DND-41 (cell line): ENCODE measurements at regions not wholly inside any gene's neighbourhood (a gene's known extent, or its start where the extent isn't known, plus 50 kb on each side); places are given as distances from the start of the nearest gene placed in this dataset.
A peak's percentile ranks its signal among the peaks of the same experiment; 100 is the strongest.

ENCODE experiments used
- ATAC-seq: fragments of 200-7000 bp; cut with Tn5 transposase; 3 replicates; pipeline ENCODE4 v1.9.1; 2021; ENCODE audit warnings: low read depth; ENCODE audit not compliant: insufficient read depth
- DNase-seq: peaks from one replicate; pipeline ENCODE4 v3.0.0-alpha.2; 2020
- H2AFZ ChIP-seq: 2 replicates; pipeline ENCODE4 v1.6.0; 2012; ENCODE audit warnings: low read depth, low read length
- H3K27ac ChIP-seq: 2 replicates; pipeline ENCODE4 v1.5.1; 2012; ENCODE audit warnings: low read length, inconsistent platforms
- H3K27me3 ChIP-seq: fragments of 200-600 bp; sonication (generic); 2 replicates; pipeline ENCODE4 v1.6.0; 2012; ENCODE audit warnings: low read length, mild to moderate bottlenecking, inconsistent platforms; ENCODE audit not compliant: insufficient read depth, poor library complexity
- H3K36me3 ChIP-seq: 2 replicates; pipeline ENCODE4 v1.5.1; 2012; ENCODE audit warnings: low read length, inconsistent platforms; ENCODE audit not compliant: insufficient read depth
- H3K4me1 ChIP-seq: 2 replicates; pipeline ENCODE4 v1.5.1; 2012; ENCODE audit warnings: mild to moderate bottlenecking, low read length; ENCODE audit not compliant: insufficient read depth
- H3K4me2 ChIP-seq: 2 replicates; pipeline ENCODE4 v1.6.0; 2012; ENCODE audit warnings: mild to moderate bottlenecking, moderate library complexity, low read length, inconsistent platforms; ENCODE audit not compliant: insufficient read depth
- H3K4me3 ChIP-seq, 2 experiments: fragments of 200-600 bp in 1 of 2; shearing (Covaris generic) in 1 of 2; 2 replicates each; pipeline ENCODE4 v1.5.1; 2012 to 2016; ENCODE audit warnings: inconsistent platforms in 2 of 2, low read length in 2 of 2, mild to moderate bottlenecking in 2 of 2, low read depth in 1 of 2, moderate library complexity in 1 of 2
- H3K79me2 ChIP-seq: 2 replicates; pipeline ENCODE4 v1.6.0; 2012; ENCODE audit warnings: low read length, inconsistent platforms; ENCODE audit not compliant: insufficient read depth
- H3K9ac ChIP-seq: 2 replicates; pipeline ENCODE4 v1.6.0; 2012; ENCODE audit warnings: low read depth, mild to moderate bottlenecking, inconsistent platforms, low read length, moderate library complexity
- H3K9me3 ChIP-seq: 2 replicates; pipeline ENCODE4 v1.5.1; 2012; ENCODE audit warnings: low read length, moderate library complexity, mild to moderate bottlenecking, inconsistent platforms; ENCODE audit not compliant: insufficient read depth, severe bottlenecking
- H4K20me1 ChIP-seq: 2 replicates; pipeline ENCODE4 v1.6.0; 2012; ENCODE audit warnings: low read length; ENCODE audit not compliant: insufficient read depth
- EZH2 ChIP-seq: IDR thresholded peaks from 3 replicates; pipeline ENCODE4 v1.6.1; 2012; ENCODE audit warnings: borderline replicate concordance, low read depth, mild to moderate bottlenecking, moderate library complexity, low read length, inconsistent platforms; ENCODE audit not compliant: severe bottlenecking
- TF ChIP-seq, protein P1 (sequence below): IDR thresholded peaks from 2 replicates; pipeline ENCODE4 v1.5.1; 2012; ENCODE audit warnings: borderline replicate concordance, low read length, moderate library complexity, mild to moderate bottlenecking; ENCODE audit not compliant: poor library complexity, severe bottlenecking; ENCODE audit errors: extremely low read depth

DNA sequence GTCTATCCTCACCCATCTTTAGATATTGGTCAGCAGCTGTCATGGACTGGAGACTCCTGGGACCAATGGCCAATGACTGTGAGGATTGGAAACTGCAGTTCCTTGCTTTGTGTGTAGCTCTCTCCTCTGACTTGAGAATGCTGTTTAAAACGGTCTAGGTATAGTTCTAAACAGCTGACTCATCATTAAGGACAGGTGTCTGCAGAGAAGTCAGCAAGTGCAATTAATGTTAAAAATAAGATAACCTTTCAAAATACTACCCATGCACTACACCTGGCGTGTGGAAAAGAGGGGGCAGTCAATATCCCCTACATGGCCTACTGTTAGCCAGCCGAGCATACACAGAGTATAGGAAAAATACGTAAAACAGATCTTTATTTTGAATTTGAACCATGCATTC, 115.4 kb upstream of the TAB2 start:
- Histone ChIP-seq H4K20me1 (no peaks in the 10 kb centered on the region), H3K27ac (no peak overlapping the region), H3K9ac (no peak overlapping the region), H3K4me2 (no peak overlapping the region), H3K4me3 (no peak overlapping the region), H3K4me1 (peaks cover 4% of the 10 kb centered on the region; the same call in 1 of the 2 replicates), H3K79me2 (no peaks in the 10 kb centered on the region), H3K27me3 (no peaks in the 10 kb centered on the region), H3K9me3 (peaks cover 2% of the 10 kb centered on the region), H2AFZ (no peak overlapping the region), H3K36me3 (no peaks in the 10 kb centered on the region)
- DNase-seq: no peak
- TF ChIP-seq, protein P1, sequence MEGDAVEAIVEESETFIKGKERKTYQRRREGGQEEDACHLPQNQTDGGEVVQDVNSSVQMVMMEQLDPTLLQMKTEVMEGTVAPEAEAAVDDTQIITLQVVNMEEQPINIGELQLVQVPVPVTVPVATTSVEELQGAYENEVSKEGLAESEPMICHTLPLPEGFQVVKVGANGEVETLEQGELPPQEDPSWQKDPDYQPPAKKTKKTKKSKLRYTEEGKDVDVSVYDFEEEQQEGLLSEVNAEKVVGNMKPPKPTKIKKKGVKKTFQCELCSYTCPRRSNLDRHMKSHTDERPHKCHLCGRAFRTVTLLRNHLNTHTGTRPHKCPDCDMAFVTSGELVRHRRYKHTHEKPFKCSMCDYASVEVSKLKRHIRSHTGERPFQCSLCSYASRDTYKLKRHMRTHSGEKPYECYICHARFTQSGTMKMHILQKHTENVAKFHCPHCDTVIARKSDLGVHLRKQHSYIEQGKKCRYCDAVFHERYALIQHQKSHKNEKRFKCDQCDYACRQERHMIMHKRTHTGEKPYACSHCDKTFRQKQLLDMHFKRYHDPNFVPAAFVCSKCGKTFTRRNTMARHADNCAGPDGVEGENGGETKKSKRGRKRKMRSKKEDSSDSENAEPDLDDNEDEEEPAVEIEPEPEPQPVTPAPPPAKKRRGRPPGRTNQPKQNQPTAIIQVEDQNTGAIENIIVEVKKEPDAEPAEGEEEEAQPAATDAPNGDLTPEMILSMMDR: no peak
- TF ChIP-seq EZH2: no peak
- no peak for ATAC-seq

DNA sequence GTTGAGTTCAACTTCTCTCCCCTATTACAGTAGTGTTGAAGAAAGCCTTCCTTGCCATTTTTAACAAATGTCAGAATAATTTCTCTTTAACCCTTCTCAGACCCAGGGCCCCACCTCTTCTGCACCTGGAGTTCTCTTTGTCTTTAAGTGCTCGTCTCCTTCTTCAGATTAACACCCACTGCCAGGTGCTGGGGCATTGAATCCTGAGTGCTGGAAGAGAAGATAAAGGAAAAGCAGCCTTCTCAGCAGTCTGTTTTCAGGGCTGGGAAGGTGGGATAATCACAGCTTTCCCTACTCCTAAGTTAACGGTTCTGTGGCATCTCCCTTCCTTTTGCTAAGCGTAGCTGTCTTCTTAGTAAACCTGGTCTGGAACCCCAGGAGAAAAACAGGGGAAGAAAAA, 114.6 kb upstream of the TAB2 start:
- H4K20me1 ChIP-seq: no peaks in the 10 kb centered on the region
- ATAC-seq (no peak), DNase-seq (no peak)
- no peaks in the 10 kb centered on the region for H3K36me3 ChIP-seq
- peaks cover 4% of the 10 kb centered on the region; the same call in 1 of the 2 replicates for H3K4me1 ChIP-seq
- H2AFZ ChIP-seq: 0 out of 2 replicates have a peak overlapping the region, but pooled peaks have one; percentile 9
- no peak overlapping the region for H3K4me3 ChIP-seq
- TF ChIP-seq, protein P1: no peak
- TF ChIP-seq EZH2: no peak
- no peaks in the 10 kb centered on the region for H3K79me2 ChIP-seq
- no peaks in the 10 kb centered on the region for H3K27me3 ChIP-seq
- H3K4me2 ChIP-seq: no peak overlapping the region
- no peak overlapping the region for H3K27ac ChIP-seq
- H3K9me3 ChIP-seq: no peaks in the 10 kb centered on the region
- H3K9ac ChIP-seq: no peak overlapping the region

DNA sequence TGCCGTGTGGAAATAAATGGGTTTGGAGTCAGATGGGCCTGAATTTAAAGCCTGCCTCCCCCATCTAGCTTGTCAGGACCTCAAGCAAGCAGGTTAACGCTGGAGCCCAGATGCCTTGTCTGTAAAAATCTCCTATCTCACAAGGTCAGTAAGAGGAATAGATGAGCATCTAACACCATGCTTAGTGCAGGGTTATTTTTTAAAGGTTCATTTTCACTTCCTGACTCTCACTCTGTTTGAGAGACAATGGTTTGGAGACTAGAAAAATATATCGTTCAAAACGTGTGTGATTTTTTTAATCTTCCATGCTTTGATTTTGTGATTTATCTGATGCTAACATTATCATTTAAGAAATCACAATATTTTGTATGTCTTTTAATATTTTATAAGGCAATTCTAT, 114.0 kb upstream of the TAB2 start:
- Histone ChIP-seq H3K9ac (no peak overlapping the region), H3K79me2 (no peaks in the 10 kb centered on the region), H3K4me1 (peaks cover 4% of the 10 kb centered on the region; the same call in 1 of the 2 replicates), H3K27ac (no peak overlapping the region), H3K9me3 (no peaks in the 10 kb centered on the region), H4K20me1 (no peaks in the 10 kb centered on the region), H3K27me3 (no peaks in the 10 kb centered on the region), H2AFZ (no peak overlapping the region), H3K4me3 (no peak overlapping the region), H3K36me3 (no peaks in the 10 kb centered on the region), H3K4me2 (no peak overlapping the region)
- ATAC-seq (no peak), DNase-seq (no peak)
- no peak for TF ChIP-seq EZH2
- TF ChIP-seq, protein P1: no peak

DNA sequence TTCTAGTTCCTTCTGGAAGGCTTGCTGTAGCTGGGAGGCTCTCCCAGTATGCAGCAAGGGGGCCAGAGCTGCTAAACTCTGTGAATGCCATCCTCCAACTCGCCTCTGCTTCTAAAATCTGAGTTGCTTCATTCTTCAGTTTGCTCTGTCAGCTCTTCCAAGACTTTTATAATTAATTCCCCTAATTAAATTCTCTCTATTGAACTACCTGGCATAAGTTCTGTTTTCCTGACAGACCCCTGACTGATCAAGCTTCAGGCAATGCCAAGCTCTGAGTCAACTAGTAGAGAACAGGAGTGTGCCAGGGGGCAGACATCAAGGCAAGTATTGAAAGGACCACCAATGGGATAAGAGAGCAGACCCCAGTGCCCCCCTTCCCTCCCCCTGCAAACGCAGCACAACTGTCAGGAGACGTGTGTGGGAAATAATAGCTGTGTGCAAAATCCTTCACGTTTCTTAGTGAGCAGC, 109.3 kb upstream of the TAB2 start:
- Histone ChIP-seq H3K27me3 (no peaks in the 10 kb centered on the region), H3K36me3 (no peaks in the 10 kb centered on the region), H3K4me3 (no peak overlapping the region), H4K20me1 (no peaks in the 10 kb centered on the region), H3K79me2 (no peaks in the 10 kb centered on the region), H3K9ac (no peak overlapping the region), H3K9me3 (no peaks in the 10 kb centered on the region), H3K27ac (no peak overlapping the region), H2AFZ (no peak overlapping the region), H3K4me2 (no peak overlapping the region), H3K4me1 (no peaks in the 10 kb centered on the region; the same call in 1 of the 2 replicates)
- TF ChIP-seq EZH2: no peak
- TF ChIP-seq, protein P1: no peak
- no peak for DNase-seq
- no peak for ATAC-seq
